H1 (cell line): ENCODE measurements at regions not wholly inside any gene's neighbourhood (a gene's known extent, or its start where the extent isn't known, plus 50 kb on each side); places are given as distances from the start of the nearest gene placed in this dataset.

Source experiments
- CTCF ChIA-PET: fragments of 300-600 bp; sonication (Branson Sonifier 250); formaldehyde crosslinking; loops from one replicate; lab custom pipeline; 2021; ENCODE audit not compliant: partially characterized antibody; lab: Charles Lee
- POLR2A ChIA-PET: fragments of 300-600 bp; sonication (Branson Sonifier 250); formaldehyde crosslinking; loops from one replicate; lab custom pipeline; 2021; ENCODE audit warnings: inconsistent platforms; ENCODE audit not compliant: partially characterized antibody; lab: Charles Lee
- DNase-seq, 2 experiments: peaks; one replicate each; pipeline versions ENCODE4 v3.0.0 to v3.0.0-alpha.2; 2010 to 2022; ENCODE audit warnings: low spot score in 2 of 2, low read depth in 1 of 2, mixed read lengths in 1 of 2
- FAIRE-seq: peaks from 2 replicates; lab custom pipeline; 2011; peaks lifted over from hg19 to GRCh38; lab: Jason Lieb, UNC
- H2AFZ ChIP-seq: 2 replicates; pipeline ENCODE4 v1.8.1; 2012; ENCODE audit warnings: low read length, inconsistent platforms
- H2AK5ac ChIP-seq: 2 replicates; pipeline ENCODE4 v1.6.1; 2013; ENCODE audit warnings: low read depth, low read length
- H2BK120ac ChIP-seq: replicated peaks from 2 replicates; pipeline ENCODE3; 2013; ENCODE audit warnings: low read depth, low read length, inconsistent platforms
- H2BK12ac ChIP-seq: 2 replicates; pipeline ENCODE4 v1.6.1; 2013; ENCODE audit warnings: low read depth, low read length
- H2BK15ac ChIP-seq: 2 replicates; pipeline ENCODE4 v1.6.1; 2013; ENCODE audit warnings: low read length
- H2BK20ac ChIP-seq: 2 replicates; pipeline ENCODE4 v1.6.1; 2013; ENCODE audit warnings: low read length
- H2BK5ac ChIP-seq: 2 replicates; pipeline ENCODE4 v1.6.1; 2013; ENCODE audit warnings: low read depth, low read length
- H3K14ac ChIP-seq: 2 replicates; pipeline ENCODE4 v1.6.1; 2013; ENCODE audit warnings: inconsistent platforms; ENCODE audit not compliant: insufficient read length
- H3K18ac ChIP-seq: 2 replicates; pipeline ENCODE4 v1.6.1; 2013; ENCODE audit warnings: low read length; ENCODE audit errors: extremely low read depth
- H3K23ac ChIP-seq: 2 replicates; pipeline ENCODE4 v1.6.1; 2013; ENCODE audit warnings: inconsistent platforms; ENCODE audit not compliant: insufficient read length
- H3K23me2 ChIP-seq: 2 replicates; pipeline ENCODE4 v1.6.1; 2013; ENCODE audit warnings: low read depth, low read length
- H3K27ac ChIP-seq: 2 replicates; pipeline ENCODE4 v1.6.1; 2011; ENCODE audit warnings: low read depth, low read length, inconsistent platforms
- H3K27me3 ChIP-seq, 4 experiments: replicated peaks in 1 of 4; 1 replicate in 1 of 4; 2 replicates in 3 of 4; pipeline versions ENCODE4 v1.6.1 to v1.8.1; 2011 to 2013; ENCODE audit warnings: low read length in 3 of 4, mild to moderate bottlenecking in 3 of 4, inconsistent platforms in 2 of 4, mixed read lengths in 2 of 4, moderate library complexity in 1 of 4; ENCODE audit not compliant: control insufficient read depth in 3 of 4, insufficient read depth in 3 of 4; ENCODE audit errors: extremely low read depth in 1 of 4
- H3K36me3 ChIP-seq, 4 experiments: 2 replicates each; pipeline versions ENCODE4 v1.6.1 to v1.8.1; 2011 to 2013; ENCODE audit warnings: mild to moderate bottlenecking in 4 of 4, low read length in 3 of 4, moderate library complexity in 2 of 4, control low read depth in 1 of 4, inconsistent platforms in 1 of 4; ENCODE audit not compliant: insufficient read depth in 4 of 4, control insufficient read depth in 2 of 4
- H3K4ac ChIP-seq: replicated peaks from 2 replicates; pipeline ENCODE3; 2013; ENCODE audit warnings: low read length, low read depth, mixed read lengths, inconsistent platforms; ENCODE audit not compliant: insufficient read length
- H3K4me1 ChIP-seq, 4 experiments: replicated peaks in 1 of 4; 1 replicate in 1 of 4; 2 replicates in 3 of 4; pipeline versions ENCODE4 v1.6.1 to v1.8.1; 2011 to 2013; ENCODE audit warnings: low read length in 3 of 4, inconsistent platforms in 2 of 4, mixed read lengths in 1 of 4; ENCODE audit not compliant: insufficient read depth in 4 of 4, control insufficient read depth in 3 of 4
- H3K4me2 ChIP-seq, 2 experiments: 2 replicates each; pipeline versions ENCODE4 v1.6.1 to v1.8.1; 2011 to 2013; ENCODE audit warnings: low read depth in 2 of 2, low read length in 2 of 2, control low read depth in 1 of 2, inconsistent platforms in 1 of 2, mild to moderate bottlenecking in 1 of 2; ENCODE audit not compliant: insufficient read depth in 1 of 2
- H3K4me3 ChIP-seq, 4 experiments: fragments of 200-600, 300-600 bp in 1 of 4; sonication (generic), shearing (Covaris generic), sonication (Bioruptor Twin) in 1 of 4; 2 replicates each; pipeline versions ENCODE4 v1.5.1 to v1.8.1; 2011 to 2016; ENCODE audit warnings: low read length in 4 of 4, low read depth in 3 of 4, control low read depth in 2 of 4, inconsistent platforms in 2 of 4, mild to moderate bottlenecking in 2 of 4, mixed read lengths in 1 of 4, moderate library complexity in 1 of 4; ENCODE audit not compliant: insufficient read depth in 2 of 4; ENCODE audit errors: extremely low read depth in 1 of 4
- H3K56ac ChIP-seq: replicated peaks from 2 replicates; pipeline ENCODE3; 2013; ENCODE audit warnings: low read depth, mild to moderate bottlenecking, mixed read lengths, low read length, inconsistent platforms; ENCODE audit not compliant: insufficient read length
- H3K79me1 ChIP-seq: 2 replicates; pipeline ENCODE4 v1.6.1; 2013; ENCODE audit warnings: low read depth, low read length, control low read depth
- H3K79me2 ChIP-seq, 2 experiments: 2 replicates each; pipeline versions ENCODE4 v1.6.1 to v1.8.1; 2012 to 2013; ENCODE audit warnings: low read length in 2 of 2, mild to moderate bottlenecking in 2 of 2, inconsistent platforms in 1 of 2; ENCODE audit not compliant: insufficient read depth in 2 of 2, control insufficient read depth in 1 of 2
- H3K9ac ChIP-seq, 4 experiments: replicated peaks in 1 of 4; 1 replicate in 1 of 4; 2 replicates in 3 of 4; pipeline versions ENCODE4 v1.6.1 to v1.8.1; 2011 to 2013; ENCODE audit warnings: low read depth in 3 of 4, low read length in 3 of 4, control low read depth in 2 of 4, mild to moderate bottlenecking in 2 of 4, moderate library complexity in 2 of 4, inconsistent platforms in 1 of 4; ENCODE audit errors: extremely low read depth in 1 of 4
- H3K9me3 ChIP-seq, 2 experiments: 2 replicates each; pipeline versions ENCODE4 v1.6.1 to v1.8.1; 2012 to 2013; ENCODE audit warnings: mild to moderate bottlenecking in 2 of 2, moderate library complexity in 2 of 2, control low read depth in 1 of 2, inconsistent platforms in 1 of 2, low read depth in 1 of 2, low read length in 1 of 2, mixed read lengths in 1 of 2; ENCODE audit not compliant: insufficient read depth in 2 of 2
- H4K20me1 ChIP-seq, 2 experiments: replicated peaks in 1 of 2; 2 replicates each; pipeline versions ENCODE3 to v1.8.1; 2011 to 2013; ENCODE audit warnings: inconsistent platforms in 2 of 2, low read length in 2 of 2, mild to moderate bottlenecking in 1 of 2; ENCODE audit not compliant: insufficient read depth in 2 of 2, control insufficient read depth in 1 of 2
- H4K5ac ChIP-seq: 2 replicates; pipeline ENCODE4 v1.6.1; 2013; ENCODE audit warnings: low read length, low read depth, mixed read lengths, inconsistent platforms; ENCODE audit not compliant: insufficient read length
- H4K8ac ChIP-seq: 2 replicates; pipeline ENCODE4 v1.8.0; 2013; ENCODE audit warnings: mild to moderate bottlenecking, moderate library complexity, low read length, inconsistent platforms; ENCODE audit not compliant: insufficient read depth; ENCODE audit errors: extremely low read depth
- H4K91ac ChIP-seq: replicated peaks from 2 replicates; pipeline ENCODE3; 2013; ENCODE audit warnings: low read length, mixed read lengths, inconsistent platforms; ENCODE audit not compliant: insufficient read length
- ASH2L ChIP-seq: fragments of 200-600, 300-600 bp; sonication (generic); IDR thresholded peaks from one replicate; pipeline ENCODE4 v1.7.1; 2017; ENCODE audit warnings: low read length
- ATF2 ChIP-seq: IDR thresholded peaks from 2 replicates; pipeline ENCODE4 v1.6.1; 2012; ENCODE audit warnings: low read length, inconsistent platforms
- CHD1 ChIP-seq: IDR thresholded peaks from 2 replicates; pipeline ENCODE4 v1.6.1; 2012; ENCODE audit warnings: low read depth, low read length, improper control_type of control experiment
- CREB1 ChIP-seq: IDR thresholded peaks from 2 replicates; pipeline ENCODE4 v1.6.1; 2012; ENCODE audit warnings: inconsistent platforms
- EP300 ChIP-seq, 2 experiments: IDR thresholded peaks; 1 replicate in 1 of 2; 2 replicates in 1 of 2; pipeline ENCODE4 v1.6.1; 2011 to 2012; ENCODE audit warnings: low read depth in 2 of 2, low read length in 2 of 2, mild to moderate bottlenecking in 2 of 2, borderline replicate concordance in 1 of 2, inconsistent platforms in 1 of 2, moderate library complexity in 1 of 2
- FOSL1 ChIP-seq: IDR thresholded peaks from 2 replicates; pipeline ENCODE4 v1.6.1; 2011; ENCODE audit warnings: mild to moderate bottlenecking, low read depth, low read length, moderate library complexity; ENCODE audit not compliant: insufficient read depth
- GTF2F1 ChIP-seq: IDR thresholded peaks from 2 replicates; pipeline ENCODE4 v1.6.1; 2012; ENCODE audit warnings: low read depth, low read length, improper control_type of control experiment, borderline replicate concordance
- JUN ChIP-seq: IDR thresholded peaks from 2 replicates; pipeline ENCODE4 v1.6.1; 2011; ENCODE audit warnings: low read depth, mild to moderate bottlenecking, improper control_type of control experiment, low read length
- MAX ChIP-seq: IDR thresholded peaks from 2 replicates; pipeline ENCODE4 v1.6.1; 2012; ENCODE audit warnings: inconsistent platforms
- RXRA ChIP-seq: IDR thresholded peaks from 2 replicates; pipeline ENCODE4 v1.6.1; 2011; ENCODE audit warnings: low read depth, mild to moderate bottlenecking, low read length, moderate library complexity; ENCODE audit not compliant: insufficient read depth
- SP2 ChIP-seq: IDR thresholded peaks from 2 replicates; pipeline ENCODE4 v1.6.1; 2012; ENCODE audit warnings: mild to moderate bottlenecking, low read length, inconsistent platforms
- TAF1 ChIP-seq: IDR thresholded peaks from 2 replicates; pipeline ENCODE4 v1.6.1; 2011; ENCODE audit warnings: mild to moderate bottlenecking, low read depth, low read length
- TAF7 ChIP-seq: optimal IDR thresholded peaks from 2 replicates; pipeline ENCODE3; 2011; ENCODE audit warnings: low read depth, mild to moderate bottlenecking, inconsistent platforms, low read length, moderate library complexity, borderline replicate concordance
- WGBS, 2 experiments: shearing (Covaris generic) in 1 of 2; methylation state at CpG; one replicate each; pipeline versions ENCODE4 v1.1.6 to v1.1.7; 2013 to 2015; ENCODE audit warnings: low lambda C conversion rate in 2 of 2, mixed read lengths in 2 of 2, inconsistent platforms in 1 of 2, low coverage in 1 of 2, missing lambda C conversion rate in 1 of 2; ENCODE audit not compliant: insufficient replicate concordance in 2 of 2, insufficient coverage in 1 of 2, insufficient read length in 1 of 2; ENCODE audit errors: extremely low coverage in 1 of 2, missing lambda C conversion rate in 1 of 2; 5-methylcytosine and 5-hydroxymethylcytosine counted together

GRCh38 chr13:40109351-40109844 lies 453.9 kb downstream of the COG6 start:
- H2BK120ac ChIP-seq, result no peak overlapping the region
- ChIA-PET CTCF (interaction anchor here (0.8 to 1.1 kb wide), 2 partner anchors 10 to 642 kb away, joined by 3 read pairs; no protein-coding TSS in a partner anchor), POLR2A (no interaction called here)
- no peak for TF ChIP-seq CHD1
- no peak for TF ChIP-seq RXRA
- TF ChIP-seq ATF2, result no peak
- no peak for TF ChIP-seq TAF1
- no peak for TF ChIP-seq JUN
- TF ChIP-seq SP2, result no peak
- TF ChIP-seq MAX, result no peak
- TF ChIP-seq FOSL1, result no peak
- no peak for TF ChIP-seq ASH2L
- no peak for TF ChIP-seq EP300 (IDR thresholded peaks at IDR 0.05; ENCODE audit: borderline replicate concordance in 1 of 2, low read depth in 2 of 2, low read length in 2 of 2)
- TF ChIP-seq CREB1, result no peak
- TF ChIP-seq GTF2F1, result no peak
- no peak for TF ChIP-seq TAF7

More at GRCh38 chr13:40109351-40109844, 453.9 kb downstream of the COG6 start:
- H2BK15ac ChIP-seq, result no peak overlapping the region
- no peaks in the 10 kb centered on the region for H3K27me3 ChIP-seq
- no peak overlapping the region for H3K27ac ChIP-seq
- H4K8ac ChIP-seq, result no peak overlapping the region
- H2BK20ac ChIP-seq, result no peak overlapping the region
- no peak overlapping the region for H4K5ac ChIP-seq
- H3K23ac ChIP-seq, result no peak overlapping the region
- H3K4me3 ChIP-seq, result no peak overlapping the region
- no peak overlapping the region for H2AK5ac ChIP-seq
- no peak overlapping the region for H3K4ac ChIP-seq
- FAIRE-seq (no peak), DNase-seq (no peak)
- H3K18ac ChIP-seq, result no peak overlapping the region
- H4K91ac ChIP-seq, result no peak overlapping the region
- no peaks in the 10 kb centered on the region for H3K23me2 ChIP-seq
- H2BK12ac ChIP-seq, result no peak overlapping the region
- H3K4me2 ChIP-seq, result no peak overlapping the region
- H3K9me3 ChIP-seq, result no peaks in the 10 kb centered on the region
- H4K20me1 ChIP-seq, result no peaks in the 10 kb centered on the region
- H3K56ac ChIP-seq, result no peak overlapping the region
- no peak overlapping the region for H2AFZ ChIP-seq
- no peak overlapping the region for H3K9ac ChIP-seq
- no peaks in the 10 kb centered on the region for H3K79me1 ChIP-seq
- 83% methylated on average over 4 of the region's 4 CpGs; no CpG with 5 or more reads in 1 of the 2 experiments for WGBS, 2 experiments
- H3K36me3 ChIP-seq, result no peaks in the 10 kb centered on the region
- no peak overlapping the region for H3K14ac ChIP-seq
- H2BK5ac ChIP-seq, result no peak overlapping the region
- H3K4me1 ChIP-seq, result no peaks in the 10 kb centered on the region
- H3K79me2 ChIP-seq, result no peaks in the 10 kb centered on the region
